Esophagus muscularis mucosa (tissue), 4 donors: ENCODE measurements at regions not wholly inside any gene's neighbourhood (a gene's known extent, or its start where the extent isn't known, plus 50 kb on each side); places are given as distances from the start of the nearest gene placed in this dataset.

Source experiments
- DNase-seq: peaks from one replicate; pipeline ENCODE4 v3.0.0-alpha.2; 2017; ENCODE audit errors: extremely low spot score
- H3K27ac ChIP-seq, 4 donors: fragments of 200-600 bp; sonication (generic); replicated peaks in 1 of 4; 1 replicate in 3 of 4; 2 replicates in 1 of 4; pipeline ENCODE4 v1.5.1; 2016 to 2019; ENCODE audit warnings: mild to moderate bottlenecking in 1 of 4
- H3K27me3 ChIP-seq, 4 donors: fragments of 200-600 bp; sonication (generic); one replicate each; pipeline versions ENCODE4 v1.5.1 to v1.6.0; 2016 to 2019
- H3K36me3 ChIP-seq, 4 donors: fragments of 200-600 bp; sonication (generic); one replicate each; pipeline ENCODE4 v1.5.1; 2016 to 2019
- H3K4me1 ChIP-seq, 4 donors: fragments of 200-600 bp; sonication (generic); one replicate each; pipeline ENCODE4 v1.5.1; 2016 to 2019
- H3K4me3 ChIP-seq, 4 donors: fragments of 200-600 bp; sonication (generic); 1 replicate in 2 of 4; 2 replicates in 2 of 4; pipeline ENCODE4 v1.5.1; 2016 to 2019; ENCODE audit warnings: mild to moderate bottlenecking in 4 of 4, moderate library complexity in 1 of 4
- H3K9me3 ChIP-seq, 4 donors: fragments of 200-600 bp; sonication (generic); 1 replicate in 3 of 4; 2 replicates in 1 of 4; pipeline ENCODE4 v1.5.1; 2016 to 2019
- CTCF ChIP-seq, 3 experiments: fragments of 200-600 bp in 2 of 3; fragments of 450-650 bp in 1 of 3; sonication (generic) in 2 of 3; IDR thresholded peaks; one replicate each; pipeline ENCODE4 v1.5.1; 2017 to 2019; ENCODE audit warnings: antibody characterized with exemption in 3 of 3, mild to moderate bottlenecking in 2 of 3, moderate library complexity in 1 of 3
- EP300 ChIP-seq: sonication (generic); formaldehyde crosslinking; IDR thresholded peaks from one replicate; pipeline ENCODE4 v1.6.1; 2017; ENCODE audit warnings: antibody characterized with exemption
- POLR2A ChIP-seq: fragments of 450-650 bp; IDR thresholded peaks from one replicate; pipeline ENCODE4 v1.6.1; 2017; ENCODE audit warnings: antibody characterized with exemption, moderate library complexity, mild to moderate bottlenecking, low read depth
- POLR2AphosphoS5 ChIP-seq, 2 donors: sonication (generic); formaldehyde crosslinking; IDR thresholded peaks; one replicate each; pipeline ENCODE4 v1.6.1; 2017; ENCODE audit warnings: antibody characterized with exemption in 2 of 2
- WGBS: methylation state at CpG from one replicate; pipeline ENCODE4 v1.1.5; 2018; 5-methylcytosine and 5-hydroxymethylcytosine counted together
- intact Hi-C: fragments of 100-400 bp; cut with DNase I; formaldehyde crosslinking; loops from one replicate; pipeline ENCODE4 v1.15.1; 2023

DNA sequence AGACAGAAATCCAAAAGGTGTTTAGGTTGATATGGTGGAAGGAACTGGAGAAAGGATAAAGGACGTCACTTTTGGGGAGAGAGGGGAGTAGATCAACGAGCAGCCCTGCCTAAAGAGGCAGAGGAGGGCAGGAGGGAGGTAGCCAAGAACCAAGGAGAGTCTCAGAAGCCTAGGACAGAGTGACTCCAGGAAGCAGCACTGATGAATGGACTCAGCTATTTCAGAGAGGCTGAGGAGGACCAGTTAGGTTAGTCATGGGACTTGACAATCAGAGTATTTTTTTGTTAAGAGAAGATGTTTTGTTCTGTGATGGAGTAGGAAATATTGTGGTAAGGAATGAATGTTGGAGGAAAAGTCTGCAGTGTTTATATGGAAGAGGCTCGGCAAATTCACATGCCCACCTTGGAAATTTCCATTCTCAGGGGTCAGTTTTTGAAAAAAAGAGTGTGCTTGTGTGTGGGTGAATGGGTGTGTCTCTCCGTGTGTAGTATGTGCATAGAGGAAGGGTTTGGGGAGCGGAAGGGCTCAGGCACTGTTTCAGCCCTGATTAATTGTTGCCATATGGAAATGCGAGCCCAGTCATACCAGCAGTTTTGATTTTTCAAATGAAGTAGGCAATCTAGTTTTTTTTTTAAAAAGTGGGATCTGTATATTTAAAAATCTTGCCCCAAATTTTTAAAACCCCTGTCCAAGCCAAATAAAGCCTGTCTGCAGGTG lies 303.6 kb downstream of the SAMD5 start:
- no peak for DNase-seq
- TF ChIP-seq POLR2AphosphoS5 (IDR thresholded peaks at IDR 0.05) (no peak), EP300 (no peak), CTCF (IDR thresholded peaks at IDR 0.05) (no peak), POLR2A (no peak)
- WGBS = 77% methylated on average over 6 of the region's 6 CpGs
- Histone ChIP-seq H3K4me3 (no peak overlapping the region), H3K27ac (no peak overlapping the region), H3K4me1 (no peaks in the 10 kb centered on the region), H3K9me3 (peaks cover 0 to 6% (median 4%) of the 10 kb centered on the region in 4 donors), H3K27me3 (no peaks in the 10 kb centered on the region), H3K36me3 (no peaks in the 10 kb centered on the region)
- intact Hi-C loops = no loop called here

GRCh38 chr6:147817042-147817689 lies 308.7 kb downstream of the SAMD5 start:
- DNase-seq = no peak
- H3K27ac ChIP-seq = no peak overlapping the region
- no peaks in the 10 kb centered on the region for H3K9me3 ChIP-seq
- no peaks in the 10 kb centered on the region for H3K36me3 ChIP-seq
- no peaks in the 10 kb centered on the region for H3K4me1 ChIP-seq
- no peak for TF ChIP-seq CTCF (IDR thresholded peaks at IDR 0.05)
- no peak for TF ChIP-seq EP300
- TF ChIP-seq POLR2AphosphoS5 (IDR thresholded peaks at IDR 0.05) = no peak
- no peak for TF ChIP-seq POLR2A
- H3K4me3 ChIP-seq = no peak overlapping the region
- H3K27me3 ChIP-seq = no peaks in the 10 kb centered on the region
- intact Hi-C loops = no loop called here
- 75% methylated on average over 4 of the region's 4 CpGs for WGBS

DNA sequence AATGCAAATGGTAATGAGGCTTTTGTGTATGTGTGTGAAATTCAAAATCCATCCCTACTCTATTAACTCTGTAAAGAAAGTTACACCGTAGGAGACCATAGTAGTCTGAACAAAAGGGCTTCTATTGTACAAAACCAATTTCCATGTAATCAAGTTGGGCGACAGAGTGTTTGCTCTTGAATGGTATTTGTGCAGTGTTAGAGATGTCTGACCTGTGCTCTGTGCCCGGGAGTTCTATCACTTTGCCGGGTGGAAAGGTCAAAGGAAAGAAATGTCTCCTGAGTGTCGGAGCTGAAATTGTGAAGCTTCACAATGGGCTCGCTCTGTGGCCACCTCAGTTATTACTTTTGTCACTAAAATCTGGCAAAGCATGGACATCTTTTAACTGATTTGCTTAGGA lies 312.0 kb downstream of the SAMD5 start:
- Histone ChIP-seq H3K4me1 (no peaks in the 10 kb centered on the region), H3K27ac (no peak overlapping the region), H3K4me3 (no peak overlapping the region), H3K9me3 (no peaks in the 10 kb centered on the region), H3K27me3 (no peaks in the 10 kb centered on the region), H3K36me3 (no peaks in the 10 kb centered on the region)
- intact Hi-C loops = no loop called here
- no peak for TF ChIP-seq POLR2A
- TF ChIP-seq POLR2AphosphoS5 (IDR thresholded peaks at IDR 0.05) = no peak
- TF ChIP-seq EP300 = no peak
- TF ChIP-seq CTCF (IDR thresholded peaks at IDR 0.05) = no peak
- no peak for DNase-seq
- 85% methylated on average over 6 of the region's 6 CpGs for WGBS

- H3K9me3 ChIP-seq = no peaks in the 10 kb centered on the region
- no peak for TF ChIP-seq POLR2A
- no peak for TF ChIP-seq POLR2AphosphoS5 (IDR thresholded peaks at IDR 0.05)
- no peak for TF ChIP-seq CTCF (IDR thresholded peaks at IDR 0.05)
- no peak for TF ChIP-seq EP300
- H3K36me3 ChIP-seq = no peaks in the 10 kb centered on the region
- no peak overlapping the region for H3K27ac ChIP-seq
- H3K4me3 ChIP-seq = no peak overlapping the region
- intact Hi-C loops = no loop called here
- no peaks in the 10 kb centered on the region for H3K27me3 ChIP-seq
- no peaks in the 10 kb centered on the region for H3K4me1 ChIP-seq
- no peak for DNase-seq
- 82% methylated on average over 14 of the region's 14 CpGs for WGBS
These were observed 312.9 kb downstream of the SAMD5 start for GRCh38 chr6:147821295-147821897.
